Panc1 (cell line): ENCODE measurements at regions not wholly inside any gene's neighbourhood (a gene's known extent, or its start where the extent isn't known, plus 50 kb on each side); places are given as distances from the start of the nearest gene placed in this dataset.

ENCODE experiments used
- ATAC-seq: fragments of 200-7000 bp; cut with Tn5 transposase; 2 replicates; pipeline ENCODE4 v1.9.1; 2020; ENCODE audit warnings: mild to moderate bottlenecking, moderate library complexity
- BruUV-seq: library from RNA; stranded (reverse); fragments of 400-500 nt; replicated peaks from 2 replicates; lab custom pipeline; 2021; lab: Mats Ljungman, UMichigan
- CTCF ChIA-PET: fragments of 300-600 bp; sonication (Branson Sonifier 250); formaldehyde crosslinking; loops from one replicate; lab custom pipeline; 2022; ENCODE audit warnings: antibody characterized with exemption; lab: Charles Lee
- POLR2A ChIA-PET: fragments of 300-600 bp; sonication (Branson Sonifier 250); formaldehyde crosslinking; loops from one replicate; lab custom pipeline; 2022; ENCODE audit warnings: antibody characterized with exemption; lab: Charles Lee
- DNase-seq: peaks from one replicate; pipeline ENCODE4 v3.0.0-alpha.2; 2010; ENCODE audit warnings: low read depth, low spot score
- H3K27ac ChIP-seq: 2 replicates; pipeline ENCODE4 v1.5.1; 2011; ENCODE audit warnings: mild to moderate bottlenecking, low read length, inconsistent platforms
- H3K27me3 ChIP-seq: fragments of 200-500 bp; sonication (Bioruptor generic); 2 replicates; pipeline ENCODE4 v1.6.0; 2014; ENCODE audit warnings: low read length, inconsistent platforms; ENCODE audit not compliant: control insufficient read depth, insufficient read depth
- H3K36me3 ChIP-seq: fragments of 200-500 bp; sonication (Bioruptor generic); 2 replicates; pipeline ENCODE4 v1.5.1; 2014; ENCODE audit warnings: inconsistent platforms, mild to moderate bottlenecking, low read length, moderate library complexity; ENCODE audit not compliant: control insufficient read depth, insufficient read depth
- H3K4me1 ChIP-seq: 2 replicates; pipeline ENCODE4 v1.5.1; 2011; ENCODE audit warnings: inconsistent platforms, mild to moderate bottlenecking, low read length, moderate library complexity; ENCODE audit not compliant: control insufficient read depth, insufficient read depth
- H3K4me3 ChIP-seq, 2 experiments: 2 replicates each; pipeline ENCODE4 v1.5.1; 2011 to 2012; ENCODE audit warnings: low read depth in 2 of 2, low read length in 2 of 2, mild to moderate bottlenecking in 2 of 2, inconsistent platforms in 1 of 2, moderate library complexity in 1 of 2
- H3K9me3 ChIP-seq: fragments of 200-500 bp; sonication (Bioruptor generic); 2 replicates; pipeline ENCODE4 v1.5.1; 2014; ENCODE audit warnings: low read depth, mild to moderate bottlenecking, inconsistent platforms, low read length, moderate library complexity; ENCODE audit not compliant: control insufficient read depth, insufficient read depth
- CTCF ChIP-seq: fragments of 450-650 bp; IDR thresholded peaks from 2 replicates; pipeline ENCODE4 v1.5.1; 2017; ENCODE audit warnings: mild to moderate bottlenecking
- POLR2AphosphoS5 ChIP-seq: IDR thresholded peaks from 2 replicates; pipeline ENCODE4 v1.6.1; 2012; ENCODE audit warnings: mild to moderate bottlenecking, low read depth, low read length, moderate library complexity
- SIN3A ChIP-seq: IDR thresholded peaks from 2 replicates; pipeline ENCODE4 v1.6.1; 2012; ENCODE audit warnings: low read depth, mild to moderate bottlenecking, low read length, moderate library complexity, borderline replicate concordance; ENCODE audit not compliant: insufficient read depth
- TCF7L2 ChIP-seq: IDR thresholded peaks from 2 replicates; pipeline ENCODE4 v1.6.1; 2011; ENCODE audit warnings: mild to moderate bottlenecking, low read depth, low read length, inconsistent platforms
- in situ Hi-C: cut with HindIII; loops from 2 replicates; pipeline ENCODE4 v1.10.0; 2016; ENCODE audit warnings: low sequenced_read_pairs, low pct_unique_long_range_greater_than_20kb
- intact Hi-C: fragments of 100-400 bp; cut with micrococcal nuclease; formaldehyde crosslinking; loops from one replicate; pipeline ENCODE4 v1.10.0; 2022; ENCODE audit not compliant: unreplicated experiment
- TF ChIP-seq, protein P1 (sequence below), 2 experiments: IDR thresholded peaks; 2 replicates each; pipeline ENCODE4 v1.6.1; 2011 to 2012; ENCODE audit warnings: low read depth in 2 of 2, control low read depth in 1 of 2, low read length in 1 of 2, mild to moderate bottlenecking in 1 of 2, moderate library complexity in 1 of 2; ENCODE audit not compliant: insufficient read depth in 1 of 2

DNA sequence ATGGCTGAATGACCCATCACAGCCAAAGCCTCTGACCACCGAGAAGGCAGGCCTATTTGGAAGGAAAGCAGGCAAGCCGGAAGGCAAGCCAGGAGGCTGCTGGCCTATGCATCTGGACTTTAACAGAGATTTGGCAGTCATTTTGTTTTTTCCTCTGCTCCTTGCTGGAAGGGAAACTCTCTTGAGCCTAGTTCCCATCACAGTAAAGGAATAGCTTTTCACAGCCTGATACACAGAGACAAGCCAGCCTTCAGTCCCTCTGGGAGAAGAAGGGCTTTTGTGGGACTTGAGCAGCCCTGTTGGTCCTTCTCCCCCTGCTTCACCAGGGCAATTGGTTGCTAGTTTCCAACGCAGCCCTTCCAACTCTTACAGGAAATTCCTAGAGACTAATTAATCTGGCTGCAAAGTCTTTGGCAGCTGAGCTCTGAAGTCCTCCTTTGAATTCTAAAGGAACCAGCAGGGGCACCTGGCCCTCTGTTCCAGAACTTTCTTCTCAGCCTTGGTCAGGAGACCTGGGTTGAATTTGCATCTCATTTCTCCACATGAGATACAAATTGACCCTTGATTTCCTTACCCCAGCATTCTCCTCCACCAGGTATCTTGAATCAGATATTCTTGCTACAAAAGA, 157.3 kb upstream of the EPB41L4A start:
- BruUV-seq = no TSS peak
- ATAC-seq = no peak
- TF ChIP-seq CTCF (no peak), TCF7L2 (no peak), POLR2AphosphoS5 (no peak), SIN3A (no peak)
- TF ChIP-seq, protein P1, sequence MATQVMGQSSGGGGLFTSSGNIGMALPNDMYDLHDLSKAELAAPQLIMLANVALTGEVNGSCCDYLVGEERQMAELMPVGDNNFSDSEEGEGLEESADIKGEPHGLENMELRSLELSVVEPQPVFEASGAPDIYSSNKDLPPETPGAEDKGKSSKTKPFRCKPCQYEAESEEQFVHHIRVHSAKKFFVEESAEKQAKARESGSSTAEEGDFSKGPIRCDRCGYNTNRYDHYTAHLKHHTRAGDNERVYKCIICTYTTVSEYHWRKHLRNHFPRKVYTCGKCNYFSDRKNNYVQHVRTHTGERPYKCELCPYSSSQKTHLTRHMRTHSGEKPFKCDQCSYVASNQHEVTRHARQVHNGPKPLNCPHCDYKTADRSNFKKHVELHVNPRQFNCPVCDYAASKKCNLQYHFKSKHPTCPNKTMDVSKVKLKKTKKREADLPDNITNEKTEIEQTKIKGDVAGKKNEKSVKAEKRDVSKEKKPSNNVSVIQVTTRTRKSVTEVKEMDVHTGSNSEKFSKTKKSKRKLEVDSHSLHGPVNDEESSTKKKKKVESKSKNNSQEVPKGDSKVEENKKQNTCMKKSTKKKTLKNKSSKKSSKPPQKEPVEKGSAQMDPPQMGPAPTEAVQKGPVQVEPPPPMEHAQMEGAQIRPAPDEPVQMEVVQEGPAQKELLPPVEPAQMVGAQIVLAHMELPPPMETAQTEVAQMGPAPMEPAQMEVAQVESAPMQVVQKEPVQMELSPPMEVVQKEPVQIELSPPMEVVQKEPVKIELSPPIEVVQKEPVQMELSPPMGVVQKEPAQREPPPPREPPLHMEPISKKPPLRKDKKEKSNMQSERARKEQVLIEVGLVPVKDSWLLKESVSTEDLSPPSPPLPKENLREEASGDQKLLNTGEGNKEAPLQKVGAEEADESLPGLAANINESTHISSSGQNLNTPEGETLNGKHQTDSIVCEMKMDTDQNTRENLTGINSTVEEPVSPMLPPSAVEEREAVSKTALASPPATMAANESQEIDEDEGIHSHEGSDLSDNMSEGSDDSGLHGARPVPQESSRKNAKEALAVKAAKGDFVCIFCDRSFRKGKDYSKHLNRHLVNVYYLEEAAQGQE (IDR thresholded peaks at IDR 0.05; ENCODE audit: insufficient read depth in 1 of 2, low read depth in 2 of 2, low read length in 1 of 2) = no peak
- Histone ChIP-seq H3K36me3 (no peaks in the 10 kb centered on the region), H3K27me3 (0 out of 2 replicates have a peak, but pooled peaks cover 2% of the 10 kb centered on the region), H3K27ac (no peak overlapping the region), H3K4me1 (no peaks in the 10 kb centered on the region), H3K4me3 (no peak overlapping the region), H3K9me3 (no peaks in the 10 kb centered on the region)
- ChIA-PET CTCF (no interaction called here), POLR2A (no interaction called here)
- intact Hi-C loops = no loop called here
- in situ Hi-C loops = no loop called here
- no peak for DNase-seq

- ChIA-PET POLR2A (no interaction called here), CTCF (no interaction called here)
- H3K36me3 ChIP-seq = no peaks in the 10 kb centered on the region
- no peak for ATAC-seq
- H3K27me3 ChIP-seq = 0 out of 2 replicates have a peak, but pooled peaks cover 2% of the 10 kb centered on the region
- H3K4me1 ChIP-seq = no peaks in the 10 kb centered on the region
- BruUV-seq = no TSS peak
- no peaks in the 10 kb centered on the region for H3K9me3 ChIP-seq
- no peak overlapping the region for H3K27ac ChIP-seq
- H3K4me3 ChIP-seq = no peak overlapping the region
- no peak for DNase-seq
- no peak for TF ChIP-seq POLR2AphosphoS5
- no peak for TF ChIP-seq SIN3A
- TF ChIP-seq, protein P1 (IDR thresholded peaks at IDR 0.05; ENCODE audit: insufficient read depth in 1 of 2, low read depth in 2 of 2, low read length in 1 of 2) = no peak
- intact Hi-C loops = no loop called here
- in situ Hi-C loops = no loop called here
Observed at GRCh38 chr5:112579599-112580170, 158.0 kb upstream of the APC start.
